ENCODE measurements at regions not wholly inside any gene's neighbourhood (a gene's known extent, or its start where the extent isn't known, plus 50 kb on each side); places are given as distances from the start of the nearest gene placed in this dataset.

- H3K27me3 ChIP-seq = no peaks in the 10 kb centered on the region
- H3K9ac ChIP-seq (ENCODE audit: low read depth in 2 of 2, low read length in 2 of 2) = no peak overlapping the region
- intact Hi-C loops (cut with DNase I) = no loop called here
- no peak for TF ChIP-seq CTCF (IDR thresholded peaks at IDR 0.05)
- H3K4me1 ChIP-seq = no peaks in the 10 kb centered on the region
- no peaks in the 10 kb centered on the region for H3K36me3 ChIP-seq
- no peak overlapping the region for H3K4me3 ChIP-seq
- no peak for DNase-seq
- no peak overlapping the region for H3K27ac ChIP-seq
- no peaks in the 10 kb centered on the region for H3K9me3 ChIP-seq
Measured at GRCh38 chr2:48190230-48190629, 124.3 kb upstream of the FOXN2 start.

- no peaks in the 10 kb centered on the region for H3K4me1 ChIP-seq
- H3K9me3 ChIP-seq = no peaks in the 10 kb centered on the region
- no peak overlapping the region for H3K27ac ChIP-seq
- no peak overlapping the region for H3K9ac ChIP-seq (ENCODE audit: low read depth in 2 of 2, low read length in 2 of 2)
- H3K4me3 ChIP-seq = no peak overlapping the region
- no peaks in the 10 kb centered on the region for H3K27me3 ChIP-seq
- intact Hi-C loops (cut with DNase I) = no loop called here
- no peaks in the 10 kb centered on the region for H3K36me3 ChIP-seq
- no peak for TF ChIP-seq CTCF (IDR thresholded peaks at IDR 0.05)
- no peak for DNase-seq
Measured at GRCh38 chr2:48194641-48195040, 119.8 kb upstream of the FOXN2 start.

- no peak for TF ChIP-seq CTCF (IDR thresholded peaks at IDR 0.05)
- Histone ChIP-seq H3K27me3 (no peaks in the 10 kb centered on the region), H3K4me3 (no peak overlapping the region), H3K27ac (no peak overlapping the region), H3K9ac (ENCODE audit: low read depth in 2 of 2, low read length in 2 of 2) (no peak overlapping the region), H3K4me1 (no peaks in the 10 kb centered on the region), H3K9me3 (no peaks in the 10 kb centered on the region), H3K36me3 (no peaks in the 10 kb centered on the region)
- DNase-seq = no peak
- intact Hi-C loops (cut with DNase I) = no loop called here
Measured at GRCh38 chr2:48195169-48195568, 119.3 kb upstream of the FOXN2 start.

GRCh38 chr2:48197618-48198017 is 116.9 kb upstream of the FOXN2 start:
- no peak overlapping the region for H3K27ac ChIP-seq
- no peak for TF ChIP-seq CTCF (IDR thresholded peaks at IDR 0.05)
- H3K27me3 ChIP-seq = no peaks in the 10 kb centered on the region
- intact Hi-C loops (cut with DNase I) = no loop called here
- H3K36me3 ChIP-seq = no peaks in the 10 kb centered on the region
- no peak for DNase-seq
- no peak overlapping the region for H3K9ac ChIP-seq (ENCODE audit: low read depth in 2 of 2, low read length in 2 of 2)
- H3K4me3 ChIP-seq = no peak overlapping the region
- H3K9me3 ChIP-seq = no peaks in the 10 kb centered on the region
- no peaks in the 10 kb centered on the region for H3K4me1 ChIP-seq

GRCh38 chr2:48198371-48198770 is 116.1 kb upstream of the FOXN2 start:
- no peak for TF ChIP-seq CTCF (IDR thresholded peaks at IDR 0.05)
- intact Hi-C loops (cut with DNase I) = no loop called here
- H3K27ac ChIP-seq = no peak overlapping the region
- no peaks in the 10 kb centered on the region for H3K4me1 ChIP-seq
- no peak overlapping the region for H3K4me3 ChIP-seq
- H3K9me3 ChIP-seq = no peaks in the 10 kb centered on the region
- no peak for DNase-seq
- H3K27me3 ChIP-seq = no peaks in the 10 kb centered on the region
- H3K9ac ChIP-seq (ENCODE audit: low read depth in 2 of 2, low read length in 2 of 2) = no peak overlapping the region
- no peaks in the 10 kb centered on the region for H3K36me3 ChIP-seq

- intact Hi-C loops (cut with DNase I) = no loop called here
- H3K4me1 ChIP-seq = no peaks in the 10 kb centered on the region
- no peak for DNase-seq
- TF ChIP-seq CTCF (IDR thresholded peaks at IDR 0.05) = no peak
- no peaks in the 10 kb centered on the region for H3K27me3 ChIP-seq
- H3K4me3 ChIP-seq = no peak overlapping the region
- no peaks in the 10 kb centered on the region for H3K9me3 ChIP-seq
- H3K9ac ChIP-seq (ENCODE audit: low read depth in 2 of 2, low read length in 2 of 2) = no peak overlapping the region
- H3K27ac ChIP-seq = no peak overlapping the region
- no peaks in the 10 kb centered on the region for H3K36me3 ChIP-seq
Measured at GRCh38 chr2:48199070-48199469, 115.4 kb upstream of the FOXN2 start.

All from colonic mucosa (tissue), 4 donors.